ENCODE measurements at regions not wholly inside any gene's neighbourhood (a gene's known extent, or its start where the extent isn't known, plus 50 kb on each side); places are given as distances from the start of the nearest gene placed in this dataset.

GRCh38 chr14:61226015-61226654, 55.0 kb downstream of the TMEM30B start:
- DNase-seq (ENCODE audit: low read depth, low spot score), result peak; percentile 79

DNA sequence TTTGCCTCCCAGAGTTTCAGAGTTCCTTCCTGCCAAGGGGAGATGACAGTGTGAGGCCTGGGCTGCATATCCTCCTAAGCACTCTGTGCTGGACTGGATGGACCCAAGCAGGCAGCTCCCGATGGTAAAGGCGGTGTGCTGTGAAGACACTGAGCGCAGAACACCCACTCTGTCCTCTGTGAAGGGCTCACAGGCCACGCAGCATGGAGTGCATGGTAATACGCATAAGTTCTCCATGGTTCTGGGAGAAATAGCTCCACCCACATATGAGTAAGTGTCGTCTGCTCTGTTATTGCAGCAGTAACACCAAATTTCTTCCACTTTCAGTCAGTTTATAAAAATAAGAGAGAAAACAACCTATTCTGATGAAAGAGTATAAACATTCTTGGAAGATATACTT, 55.8 kb downstream of the TMEM30B start:
- no peak for DNase-seq (ENCODE audit: low read depth, low spot score)

GRCh38 chr14:61223552-61223951, 57.6 kb downstream of the TMEM30B start:
- no peak for DNase-seq (ENCODE audit: low read depth, low spot score)

DNA sequence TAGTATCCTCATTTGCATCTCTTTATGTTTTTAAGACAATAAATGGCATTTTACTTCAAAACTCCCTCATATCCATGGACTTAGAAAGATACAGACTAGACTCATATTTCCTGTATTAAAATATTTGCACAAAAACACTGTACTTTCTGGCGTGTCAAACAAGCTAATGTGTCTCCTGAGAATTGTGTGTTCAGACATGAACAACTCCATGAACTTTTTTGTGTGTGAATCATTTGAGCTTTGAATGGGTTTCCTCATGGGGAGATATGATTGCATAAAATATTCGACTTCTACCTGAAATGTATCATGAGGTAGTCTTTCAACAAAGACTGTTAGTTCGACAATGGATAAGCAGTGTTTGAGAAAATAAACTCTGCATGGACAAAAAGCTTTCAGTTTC, 58.8 kb downstream of the TMEM30B start:
- no peak for DNase-seq (ENCODE audit: low read depth, low spot score)

DNA sequence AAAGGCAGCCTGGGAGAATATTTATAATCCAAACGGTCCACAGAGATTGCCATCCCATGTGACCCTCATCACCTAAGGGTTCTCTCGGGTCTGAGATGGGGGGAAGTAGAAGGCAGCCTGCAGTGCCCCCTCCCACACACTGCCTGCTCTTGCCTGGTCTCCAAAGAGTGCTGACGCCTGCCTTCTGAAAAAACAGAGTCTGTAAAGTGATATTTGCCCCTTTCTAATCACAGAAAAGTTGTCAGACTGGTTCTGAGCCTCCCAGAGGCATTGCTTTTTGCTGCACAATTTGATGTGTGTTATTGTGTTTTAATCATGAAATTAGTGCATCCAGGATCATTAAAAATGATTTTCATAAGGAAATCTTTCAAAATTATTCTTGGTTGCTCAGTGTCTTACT, 59.2 kb downstream of the TMEM30B start:
- no peak for DNase-seq (ENCODE audit: low read depth, low spot score)

- DNase-seq (ENCODE audit: low read depth, low spot score), result no peak
Measured at GRCh38 chr14:61219673-61220072, 61.5 kb downstream of the TMEM30B start.

- DNase-seq (ENCODE audit: low read depth, low spot score), result no peak
Measured at GRCh38 chr14:61219256-61219655, 61.9 kb downstream of the TMEM30B start.

DNA sequence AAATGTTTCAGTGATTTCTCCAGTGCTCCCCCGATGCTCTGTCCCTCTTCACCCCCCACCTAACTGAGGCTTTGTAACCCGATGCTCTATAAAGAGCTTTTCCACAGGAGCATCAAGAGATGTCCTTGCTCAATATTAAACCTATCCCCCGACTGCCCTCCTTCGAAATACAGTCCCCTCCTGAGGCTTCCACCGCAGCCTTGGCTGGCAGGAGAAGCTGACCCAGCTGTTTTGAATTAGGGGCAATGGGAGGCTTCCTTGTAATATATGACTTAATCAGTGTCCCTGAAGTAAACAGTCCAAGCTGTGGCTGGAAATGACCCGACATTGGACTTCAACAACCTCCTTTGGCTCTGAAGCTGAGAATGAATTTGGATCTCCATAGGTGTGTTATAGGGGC, 62.4 kb downstream of the TMEM30B start:
- no peak for DNase-seq (ENCODE audit: low read depth, low spot score)

GRCh38 chr14:61218157-61218556, 63.0 kb downstream of the TMEM30B start:
- no peak for DNase-seq (ENCODE audit: low read depth, low spot score)

GRCh38 chr14:61217516-61217915, 63.6 kb downstream of the TMEM30B start:
- no peak for DNase-seq (ENCODE audit: low read depth, low spot score)

GRCh38 chr14:61215222-61216020, 65.7 kb downstream of the TMEM30B start:
- DNase-seq (ENCODE audit: low read depth, low spot score), result no peak

GRCh38 chr14:61213920-61214319, 67.2 kb downstream of the TMEM30B start:
- no peak for DNase-seq (ENCODE audit: low read depth, low spot score)

- DNase-seq (ENCODE audit: low read depth, low spot score), result no peak
Measured at GRCh38 chr14:61213191-61213621, 67.9 kb downstream of the TMEM30B start.

- DNase-seq (ENCODE audit: low read depth, low spot score), result no peak
Measured at GRCh38 chr14:61212546-61212945, 68.6 kb downstream of the TMEM30B start.

- no peak for DNase-seq (ENCODE audit: low read depth, low spot score)
Measured at GRCh38 chr14:61211476-61212255, 69.5 kb downstream of the TMEM30B start.

DNA sequence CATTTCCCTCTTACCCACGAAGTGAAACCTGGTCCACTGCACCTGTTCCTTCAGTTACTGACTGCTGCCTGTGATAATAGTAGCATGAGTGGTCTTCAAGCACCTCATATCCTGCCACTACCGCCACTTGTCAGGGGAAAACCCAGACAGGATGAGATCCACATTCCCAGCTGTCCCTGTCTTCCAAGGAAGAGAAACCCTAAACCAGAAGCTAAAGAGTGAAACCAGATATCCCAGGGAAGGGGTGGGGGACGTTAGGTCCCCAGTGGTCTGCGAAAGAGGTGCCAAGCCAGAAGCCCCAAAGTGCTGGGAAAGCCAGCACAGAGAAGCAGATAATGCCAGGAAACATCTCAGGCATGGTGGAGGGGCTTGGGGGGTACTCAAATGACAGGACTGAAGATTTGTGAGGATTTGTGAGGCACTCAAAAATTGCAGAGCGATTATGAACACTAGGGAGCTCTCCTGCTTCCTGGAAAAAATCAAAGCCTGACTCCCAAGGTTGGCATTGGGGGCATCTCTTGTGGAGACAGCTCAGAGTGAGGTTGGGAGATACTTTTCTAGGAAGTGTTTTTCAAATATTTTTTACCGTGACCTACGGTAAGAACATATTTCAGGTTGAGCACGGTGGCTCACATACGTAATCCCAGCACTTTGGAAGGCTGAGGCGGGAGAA, 77.9 kb downstream of the TMEM30B start:
- DNase-seq (ENCODE audit: low read depth, low spot score), result no peak

DNA sequence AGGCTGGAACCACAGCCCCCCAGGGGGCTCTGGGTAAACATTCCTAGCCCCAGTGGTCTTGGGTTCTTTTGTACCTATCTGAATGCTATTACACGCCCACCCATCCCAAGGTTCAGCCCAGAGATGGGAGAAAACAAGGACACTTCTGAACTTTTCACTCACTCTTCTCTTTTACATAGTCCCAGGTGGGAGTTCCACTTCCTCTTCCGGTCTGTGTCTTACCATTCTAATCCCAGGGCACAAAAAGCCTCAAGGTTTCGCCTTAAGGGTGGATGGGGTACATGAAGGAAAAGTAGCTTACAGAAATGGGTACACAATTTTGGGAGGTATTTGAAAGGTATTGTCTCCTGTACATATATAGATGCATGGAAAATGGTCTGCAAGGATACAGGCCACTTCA, 79.0 kb downstream of the TMEM30B start:
- DNase-seq (ENCODE audit: low read depth, low spot score), result no peak

DNA sequence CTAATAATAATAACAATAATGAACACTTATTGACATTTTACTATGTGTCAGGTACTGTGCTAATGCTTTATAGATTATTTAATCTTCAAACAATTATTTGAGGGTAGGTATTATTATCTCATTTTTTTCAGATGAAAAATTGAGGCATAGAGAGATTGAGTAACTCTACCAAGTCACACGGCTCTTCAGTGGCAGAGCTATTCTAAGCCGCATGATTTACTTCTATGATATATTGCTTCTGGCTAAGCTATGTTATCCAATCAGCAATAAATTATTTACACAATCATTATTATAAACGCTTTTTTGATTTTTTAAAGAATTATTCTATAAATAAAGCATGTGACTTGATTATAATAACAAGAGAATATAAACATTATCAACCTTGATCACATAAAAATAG, 80.0 kb downstream of the TMEM30B start:
- no peak for DNase-seq (ENCODE audit: low read depth, low spot score)

GRCh38 chr14:61197416-61197815, 83.7 kb downstream of the TMEM30B start:
- no peak for DNase-seq (ENCODE audit: low read depth, low spot score)

DNA sequence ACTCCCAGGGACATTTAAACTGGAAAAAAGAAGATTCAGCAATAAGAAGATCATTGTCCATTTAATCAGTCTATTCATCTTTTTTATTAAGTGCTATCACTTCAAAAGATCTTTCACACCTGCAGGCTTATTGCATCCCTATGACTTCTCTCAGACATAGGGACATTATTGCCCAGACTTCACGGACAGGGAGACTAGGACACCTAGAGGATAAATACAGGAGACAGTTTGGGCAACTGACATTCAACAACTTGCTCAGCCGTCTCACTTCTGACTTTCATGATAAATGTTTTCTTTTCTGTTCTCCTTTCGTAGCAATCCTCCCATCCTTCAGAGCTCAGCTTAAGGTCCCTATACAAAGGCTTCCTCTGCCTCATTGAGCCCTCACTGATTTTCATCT, 84.3 kb downstream of the TMEM30B start:
- no peak for DNase-seq (ENCODE audit: low read depth, low spot score)

DNA sequence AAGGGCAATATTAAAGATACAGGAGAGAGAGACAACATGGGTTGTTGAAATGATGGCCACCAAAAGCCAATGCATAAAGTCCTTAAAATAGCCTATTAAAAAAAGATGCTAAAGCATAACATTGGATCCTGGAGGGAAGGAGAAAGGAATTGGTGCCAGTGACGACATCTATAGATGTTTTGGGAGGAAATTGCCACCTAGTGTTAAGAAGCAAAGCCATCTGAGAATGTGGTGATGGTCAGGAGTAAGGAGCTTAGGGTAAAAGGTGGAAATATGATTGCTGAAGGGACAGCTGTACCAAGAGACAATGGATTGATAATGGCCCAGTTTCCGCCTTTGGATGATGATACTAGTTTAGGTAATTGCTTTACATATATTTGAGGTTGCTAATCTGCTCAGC, 85.1 kb downstream of the TMEM30B start:
- no peak for DNase-seq (ENCODE audit: low read depth, low spot score)

DNA sequence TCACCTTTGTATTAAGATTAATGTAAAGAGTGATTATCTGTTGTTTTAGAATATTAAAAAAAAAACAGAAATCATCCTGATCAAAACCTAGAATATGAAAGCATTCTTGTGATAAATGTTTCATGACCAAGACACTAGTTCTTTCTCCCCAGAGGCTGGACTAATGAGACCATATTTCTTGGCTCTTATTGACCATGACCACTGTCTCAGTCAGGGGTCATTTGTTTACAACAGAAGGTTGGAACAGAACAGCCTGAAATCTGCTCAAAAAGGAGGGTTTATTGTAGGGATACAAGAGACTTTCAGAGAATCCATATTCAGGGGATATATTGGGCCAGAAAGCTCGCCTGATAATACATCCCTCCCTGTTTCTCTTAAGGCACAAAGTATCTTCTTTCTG, 87.7 kb downstream of the TMEM30B start:
- no peak for DNase-seq (ENCODE audit: low read depth, low spot score)

All from astrocyte of the hippocampus (primary cell).